ENCODE measurements at regions not wholly inside any gene's neighbourhood (a gene's known extent, or its start where the extent isn't known, plus 50 kb on each side); places are given as distances from the start of the nearest gene placed in this dataset.

DNA sequence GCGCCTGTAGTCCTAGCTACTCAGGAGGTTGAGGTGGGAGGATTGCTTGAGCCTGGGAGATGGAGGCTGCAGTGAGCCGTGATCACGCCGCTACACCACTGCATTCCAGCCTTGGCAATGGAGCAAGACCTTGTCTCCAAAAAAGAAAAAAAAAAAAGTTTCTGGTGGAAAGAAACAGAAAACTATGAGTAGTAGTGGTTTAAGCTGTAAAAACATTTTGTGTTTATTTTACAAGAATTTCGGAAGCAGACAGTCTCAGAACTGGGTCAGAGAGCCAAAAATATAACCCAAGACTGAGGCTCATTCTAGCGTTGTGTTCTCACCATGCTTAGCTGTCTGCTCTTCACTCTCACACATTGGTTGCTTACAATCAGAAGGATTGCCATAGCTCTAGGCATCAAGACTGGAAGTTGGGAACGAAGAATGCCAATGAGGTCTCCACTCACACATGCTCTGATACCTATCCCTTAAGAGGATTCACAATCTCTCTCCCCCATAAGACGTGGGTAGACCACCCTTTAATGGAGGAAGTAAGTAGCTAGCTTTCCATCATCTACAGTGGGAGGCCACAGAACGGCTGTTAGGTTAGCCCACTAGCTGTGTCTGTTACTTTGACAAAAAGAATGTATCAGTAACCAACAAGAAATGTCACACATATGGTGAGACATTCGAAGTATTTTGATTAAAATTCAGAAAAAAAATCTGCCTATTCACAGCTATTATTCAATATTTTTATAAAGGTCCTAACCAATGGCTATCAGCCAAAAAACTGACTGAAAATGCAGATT, 117.6 kb upstream of the RASSF8 start:
- WGBS, 2 donors, result 60 to 76% methylated on average over 10 of the region's 10 CpGs
- no peak for TF ChIP-seq POLR2A (IDR thresholded peaks at IDR 0.05)
- TF ChIP-seq, protein P1, sequence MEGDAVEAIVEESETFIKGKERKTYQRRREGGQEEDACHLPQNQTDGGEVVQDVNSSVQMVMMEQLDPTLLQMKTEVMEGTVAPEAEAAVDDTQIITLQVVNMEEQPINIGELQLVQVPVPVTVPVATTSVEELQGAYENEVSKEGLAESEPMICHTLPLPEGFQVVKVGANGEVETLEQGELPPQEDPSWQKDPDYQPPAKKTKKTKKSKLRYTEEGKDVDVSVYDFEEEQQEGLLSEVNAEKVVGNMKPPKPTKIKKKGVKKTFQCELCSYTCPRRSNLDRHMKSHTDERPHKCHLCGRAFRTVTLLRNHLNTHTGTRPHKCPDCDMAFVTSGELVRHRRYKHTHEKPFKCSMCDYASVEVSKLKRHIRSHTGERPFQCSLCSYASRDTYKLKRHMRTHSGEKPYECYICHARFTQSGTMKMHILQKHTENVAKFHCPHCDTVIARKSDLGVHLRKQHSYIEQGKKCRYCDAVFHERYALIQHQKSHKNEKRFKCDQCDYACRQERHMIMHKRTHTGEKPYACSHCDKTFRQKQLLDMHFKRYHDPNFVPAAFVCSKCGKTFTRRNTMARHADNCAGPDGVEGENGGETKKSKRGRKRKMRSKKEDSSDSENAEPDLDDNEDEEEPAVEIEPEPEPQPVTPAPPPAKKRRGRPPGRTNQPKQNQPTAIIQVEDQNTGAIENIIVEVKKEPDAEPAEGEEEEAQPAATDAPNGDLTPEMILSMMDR (IDR thresholded peaks at IDR 0.05), result no peak
- Histone ChIP-seq H3K27me3 (no peaks in the 10 kb centered on the region), H3K36me3 (ENCODE audit: low read depth, missing control alignments) (no peaks in the 10 kb centered on the region), H3K9me3 (no peaks in the 10 kb centered on the region), H3K27ac (no peak overlapping the region), H3K4me3 (no peak overlapping the region), H3K4me1 (no peaks in the 10 kb centered on the region)
- no peak for DNase-seq
- intact Hi-C loops (cut with DNase I; ENCODE audit: low total_unique reads), result no loop called here

DNA sequence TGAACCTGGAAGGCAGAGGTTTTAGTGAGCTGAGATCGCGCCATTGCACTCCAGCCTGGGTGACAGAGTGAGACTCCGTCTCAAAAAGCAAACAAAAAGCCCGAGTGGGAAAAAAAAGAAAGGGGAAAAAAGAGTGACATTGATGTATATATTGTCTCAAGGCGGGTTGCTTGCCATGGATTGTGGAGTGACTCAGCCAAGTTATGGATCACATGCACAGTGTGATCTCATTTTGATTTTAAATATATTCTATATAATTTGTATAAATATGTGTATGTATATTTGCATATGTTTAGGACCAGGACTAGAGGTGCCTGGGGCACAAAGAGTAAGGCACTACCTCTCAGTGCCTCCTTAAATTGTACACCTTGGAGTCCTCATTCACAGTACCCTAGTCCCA, 116.2 kb upstream of the RASSF8 start:
- Histone ChIP-seq H3K27ac (no peak overlapping the region), H3K9me3 (no peaks in the 10 kb centered on the region), H3K27me3 (no peaks in the 10 kb centered on the region), H3K36me3 (ENCODE audit: low read depth, missing control alignments) (no peaks in the 10 kb centered on the region), H3K4me3 (no peak overlapping the region), H3K4me1 (no peaks in the 10 kb centered on the region)
- TF ChIP-seq, protein P1 (IDR thresholded peaks at IDR 0.05), result no peak
- no peak for TF ChIP-seq POLR2A (IDR thresholded peaks at IDR 0.05)
- no peak for DNase-seq
- intact Hi-C loops (cut with DNase I; ENCODE audit: low total_unique reads), result no loop called here
- WGBS, 2 donors, result 93 to 95% methylated on average over 5 of the region's 5 CpGs

DNA sequence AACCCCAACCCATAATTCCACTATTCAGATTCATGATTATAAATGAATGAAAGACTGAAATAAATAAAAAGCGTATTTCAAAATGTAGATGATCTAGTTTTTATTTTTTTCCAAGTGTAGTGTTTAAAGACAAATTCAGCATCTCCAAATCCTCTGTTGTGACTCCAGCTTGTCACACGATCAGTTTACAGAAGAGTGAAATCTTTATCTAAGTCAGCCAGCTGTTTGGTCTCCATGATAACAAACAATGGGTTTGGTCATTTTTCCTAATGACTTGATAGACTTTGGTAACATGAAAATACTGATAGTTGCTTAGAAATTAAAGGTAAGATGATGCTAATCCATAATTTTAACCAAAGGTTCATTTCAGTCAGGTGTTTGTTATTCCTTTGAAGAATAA, 114.5 kb upstream of the RASSF8 start:
- Histone ChIP-seq H3K27me3 (no peaks in the 10 kb centered on the region), H3K9me3 (no peaks in the 10 kb centered on the region), H3K4me1 (no peaks in the 10 kb centered on the region), H3K27ac (no peak overlapping the region), H3K36me3 (ENCODE audit: low read depth, missing control alignments) (no peaks in the 10 kb centered on the region), H3K4me3 (no peak overlapping the region)
- intact Hi-C loops (cut with DNase I; ENCODE audit: low total_unique reads), result no loop called here
- no peak for TF ChIP-seq POLR2A (IDR thresholded peaks at IDR 0.05)
- TF ChIP-seq, protein P1 (IDR thresholded peaks at IDR 0.05), result no peak
- 79 to 83% methylated on average over 2 of the region's 2 CpGs for WGBS, 2 donors
- no peak for DNase-seq

DNA sequence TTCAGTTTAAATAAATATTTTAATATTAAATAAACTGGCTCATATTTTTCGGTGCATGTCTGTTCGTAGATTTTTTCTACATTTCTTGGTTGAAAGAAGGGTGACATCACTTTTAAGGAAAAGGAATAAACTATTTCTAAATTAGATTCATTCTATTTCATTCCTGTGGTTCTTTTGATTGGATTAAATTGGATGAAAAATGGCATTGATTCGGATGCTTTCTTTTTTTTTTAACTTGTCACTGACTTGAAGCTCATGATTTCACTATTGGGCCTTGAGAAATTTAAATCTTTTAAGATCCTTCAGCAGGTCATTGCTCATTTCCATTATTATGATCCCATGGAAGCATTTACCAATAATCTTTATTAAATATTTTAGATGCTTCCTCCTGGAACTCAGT, 113.1 kb upstream of the RASSF8 start:
- Histone ChIP-seq H3K27me3 (no peaks in the 10 kb centered on the region), H3K36me3 (ENCODE audit: low read depth, missing control alignments) (no peaks in the 10 kb centered on the region), H3K4me1 (no peaks in the 10 kb centered on the region), H3K9me3 (no peaks in the 10 kb centered on the region), H3K27ac (no peak overlapping the region), H3K4me3 (no peak overlapping the region)
- DNase-seq, result no peak
- intact Hi-C loops (cut with DNase I; ENCODE audit: low total_unique reads), result no loop called here
- WGBS, 2 donors, result 93% methylated on average over 3 of the region's 3 CpGs
- no peak for TF ChIP-seq POLR2A (IDR thresholded peaks at IDR 0.05)
- TF ChIP-seq, protein P1 (IDR thresholded peaks at IDR 0.05), result no peak

DNA sequence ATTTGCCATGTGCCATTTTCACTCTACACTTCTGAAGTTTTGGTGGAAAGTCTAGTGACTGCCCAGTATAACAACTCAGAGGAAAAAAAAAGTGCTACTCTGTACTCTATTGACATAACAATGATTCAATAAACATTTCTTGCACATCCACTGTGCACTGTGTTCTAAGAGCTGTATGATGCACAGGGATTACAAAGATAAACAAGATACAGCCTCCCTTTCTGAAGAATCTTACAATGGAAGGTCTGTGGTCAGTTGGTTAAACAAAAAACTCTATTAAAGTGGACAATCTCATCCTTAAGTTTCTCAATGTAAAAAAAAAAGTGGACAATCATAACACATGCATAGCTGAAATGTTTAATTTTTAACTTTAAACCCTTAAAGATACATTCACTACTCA, 105.7 kb upstream of the RASSF8 start:
- no peaks in the 10 kb centered on the region for H3K36me3 ChIP-seq (ENCODE audit: low read depth, missing control alignments)
- intact Hi-C loops (cut with DNase I; ENCODE audit: low total_unique reads), result no loop called here
- TF ChIP-seq POLR2A (IDR thresholded peaks at IDR 0.05), result no peak
- TF ChIP-seq, protein P1 (IDR thresholded peaks at IDR 0.05), result no peak
- no peaks in the 10 kb centered on the region for H3K27me3 ChIP-seq
- no peaks in the 10 kb centered on the region for H3K4me1 ChIP-seq
- no peaks in the 10 kb centered on the region for H3K9me3 ChIP-seq
- no peak overlapping the region for H3K27ac ChIP-seq
- no peak for DNase-seq
- H3K4me3 ChIP-seq, result no peak overlapping the region

Measured in testis (tissue), 2 donors.